Transverse colon (tissue), 4 donors: ENCODE measurements at regions not wholly inside any gene's neighbourhood (a gene's known extent, or its start where the extent isn't known, plus 50 kb on each side); places are given as distances from the start of the nearest gene placed in this dataset.

Experiments used
- DNase-seq: peaks from one replicate; pipeline ENCODE4 v3.0.0-alpha.2; 2019
- H3K27ac ChIP-seq, 4 donors: fragments of 200-600 bp; sonication (generic); 2 replicates each; pipeline ENCODE4 v1.5.1; 2016 to 2018; ENCODE audit warnings: inconsistent platforms in 4 of 4
- H3K27me3 ChIP-seq: fragments of 200-600 bp; sonication (generic); 2 replicates; pipeline ENCODE4 v1.5.1; 2017; ENCODE audit warnings: inconsistent platforms
- H3K36me3 ChIP-seq, 4 donors: fragments of 200-600 bp; sonication (generic); 2 replicates each; pipeline ENCODE4 v1.5.1; 2017 to 2019; ENCODE audit warnings: inconsistent platforms in 4 of 4
- H3K4me1 ChIP-seq, 4 donors: fragments of 200-600 bp; sonication (generic); 2 replicates each; pipeline ENCODE4 v1.5.1; 2017 to 2020; ENCODE audit warnings: inconsistent platforms in 4 of 4
- H3K4me3 ChIP-seq, 4 donors: fragments of 200-600 bp; sonication (generic); 1 replicate in 1 of 4; 2 replicates in 3 of 4; pipeline versions ENCODE4 v1.5.1 to v1.6.1; 2017 to 2019; ENCODE audit warnings: inconsistent platforms in 4 of 4
- H3K9me3 ChIP-seq, 2 donors: fragments of 200-600 bp; sonication (generic); 2 replicates each; pipeline ENCODE4 v1.5.1; 2017 to 2019; ENCODE audit warnings: inconsistent platforms in 2 of 2
- CTCF ChIP-seq, 5 experiments: fragments of 200-600 bp in 3 of 5; fragments of 450-650 bp in 2 of 5; sonication (generic) in 3 of 5; IDR thresholded peaks; 1 replicate in 2 of 5; 2 replicates in 3 of 5; pipeline ENCODE4 v1.5.1; 2016 to 2017; ENCODE audit warnings: antibody characterized with exemption in 5 of 5, inconsistent platforms in 3 of 5, mild to moderate bottlenecking in 2 of 5, moderate library complexity in 1 of 5
- EP300 ChIP-seq: sonication (generic); formaldehyde crosslinking; IDR thresholded peaks from one replicate; pipeline ENCODE4 v1.6.1; 2017; ENCODE audit warnings: antibody characterized with exemption, low read depth
- POLR2A ChIP-seq: fragments of 450-650 bp; IDR thresholded peaks from one replicate; pipeline ENCODE4 v1.6.1; 2016; ENCODE audit warnings: antibody characterized with exemption, mild to moderate bottlenecking, moderate library complexity
- POLR2AphosphoS5 ChIP-seq, 3 donors: sonication (generic); formaldehyde crosslinking; IDR thresholded peaks; one replicate each; pipeline ENCODE4 v1.6.1; 2016; ENCODE audit warnings: antibody characterized with exemption in 3 of 3
- WGBS, 2 donors: methylation state at CpG; one replicate each; pipeline ENCODE4 v1.1.5; 2018; ENCODE audit warnings: low coverage in 1 of 2; 5-methylcytosine and 5-hydroxymethylcytosine counted together
- in situ Hi-C, 4 donors: fragments of 200-750 bp; cut with MboI; loops; one replicate each; pipeline versions ENCODE4 v1.15.0 to v1.15.1; 2017; ENCODE audit warnings: low sequenced_read_pairs in 3 of 4, low pct_ligation_motif_present in 1 of 4, low pct_unique_long_range_greater_than_20kb in 1 of 4
- intact Hi-C: fragments of 100-400 bp; cut with DNase I; formaldehyde crosslinking; loops from one replicate; pipeline ENCODE4 v1.15.1; 2023; ENCODE audit warnings: low total_unique reads

GRCh38 chr6:92181347-92181746 lies 1238.0 kb downstream of the EPHA7 start:
- 81% methylated on average over 4 of the region's 4 CpGs for WGBS, 2 donors
- Histone ChIP-seq H3K9me3 (no peaks in the 10 kb centered on the region), H3K27me3 (no peaks in the 10 kb centered on the region), H3K36me3 (no peaks in the 10 kb centered on the region), H3K4me3 (no peak overlapping the region), H3K27ac (no peak overlapping the region), H3K4me1 (no peaks in the 10 kb centered on the region)
- in situ Hi-C loops, result no loop called here
- TF ChIP-seq POLR2A (no peak), EP300 (no peak), POLR2AphosphoS5 (IDR thresholded peaks at IDR 0.05) (no peak), CTCF (IDR thresholded peaks at IDR 0.05) (no peak)
- DNase-seq, result no peak
- intact Hi-C loops, result no loop called here

GRCh38 chr6:92180090-92180489 lies 1239.3 kb downstream of the EPHA7 start:
- no peak for TF ChIP-seq EP300
- no peak for TF ChIP-seq POLR2A
- no peak for TF ChIP-seq CTCF (IDR thresholded peaks at IDR 0.05)
- no peak for TF ChIP-seq POLR2AphosphoS5 (IDR thresholded peaks at IDR 0.05)
- Histone ChIP-seq H3K27me3 (no peaks in the 10 kb centered on the region), H3K4me1 (no peaks in the 10 kb centered on the region), H3K9me3 (no peaks in the 10 kb centered on the region), H3K27ac (no peak overlapping the region), H3K36me3 (no peaks in the 10 kb centered on the region), H3K4me3 (no peak overlapping the region)
- no peak for DNase-seq
- WGBS, 2 donors, result 89 to 90% methylated on average over 2 of the region's 2 CpGs
- intact Hi-C loops (no loop called here), in situ Hi-C loops (no loop called here)

DNA sequence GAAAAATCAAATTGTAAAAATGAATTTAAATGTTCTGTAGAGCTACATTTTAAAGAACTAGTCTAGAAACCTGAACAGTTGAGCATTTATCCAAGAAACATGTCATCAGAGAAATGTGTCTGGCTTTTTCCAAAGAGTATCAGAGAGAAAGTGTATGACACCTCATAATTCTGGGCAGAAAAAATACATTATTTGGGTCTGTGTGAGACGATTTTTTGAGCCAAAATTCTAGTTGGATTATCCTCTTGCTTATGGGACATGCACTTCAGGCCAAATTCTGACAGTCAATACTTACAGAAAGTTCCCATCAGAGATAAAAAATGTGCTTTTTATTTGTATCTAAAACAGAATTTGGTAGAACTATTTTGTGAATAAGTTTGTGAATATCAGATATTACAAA lies 1242.7 kb downstream of the EPHA7 start:
- Histone ChIP-seq H3K9me3 (no peaks in the 10 kb centered on the region), H3K27me3 (no peaks in the 10 kb centered on the region), H3K4me3 (no peak overlapping the region), H3K36me3 (no peaks in the 10 kb centered on the region), H3K4me1 (no peaks in the 10 kb centered on the region), H3K27ac (no peak overlapping the region)
- in situ Hi-C loops (no loop called here), intact Hi-C loops (no loop called here)
- 22 to 38% methylated on average over 1 of the region's 1 CpG for WGBS, 2 donors
- TF ChIP-seq POLR2AphosphoS5 (IDR thresholded peaks at IDR 0.05), result no peak
- TF ChIP-seq EP300, result no peak
- TF ChIP-seq CTCF (IDR thresholded peaks at IDR 0.05), result no peak
- TF ChIP-seq POLR2A, result no peak
- no peak for DNase-seq

- Histone ChIP-seq H3K9me3 (no peaks in the 10 kb centered on the region), H3K27ac (no peak overlapping the region), H3K4me3 (no peak overlapping the region), H3K27me3 (no peaks in the 10 kb centered on the region), H3K36me3 (no peaks in the 10 kb centered on the region), H3K4me1 (no peaks in the 10 kb centered on the region)
- in situ Hi-C loops, result no loop called here
- 41% methylated on average over 6 of the region's 6 CpGs; no CpG with 5 or more reads in 1 of the 2 donors for WGBS, 2 donors
- intact Hi-C loops, result no loop called here
- no peak for DNase-seq
- no peak for TF ChIP-seq POLR2AphosphoS5 (IDR thresholded peaks at IDR 0.05)
- TF ChIP-seq POLR2A, result no peak
These were observed 1244.8 kb downstream of the EPHA7 start for GRCh38 chr6:92174398-92175073.

DNA sequence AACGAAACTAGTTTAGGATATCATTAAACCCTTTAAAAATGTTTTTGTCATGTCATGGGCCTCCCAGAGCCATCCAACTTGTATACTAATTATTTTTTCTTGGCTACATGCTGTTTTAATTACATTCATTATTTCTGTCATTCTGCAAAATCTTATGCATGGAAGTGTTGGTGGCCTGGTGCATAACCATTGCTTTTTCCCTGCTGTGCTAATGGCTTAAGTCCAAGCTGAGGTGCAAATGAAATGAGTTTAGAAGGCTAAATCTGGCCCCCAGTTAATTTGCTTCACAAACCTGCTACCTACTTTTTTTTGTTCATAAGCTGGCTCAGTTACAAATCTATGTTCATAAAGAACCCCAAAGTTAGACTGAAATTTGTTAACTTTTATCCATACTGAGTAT lies 1249.9 kb downstream of the EPHA7 start:
- DNase-seq, result no peak
- TF ChIP-seq CTCF (IDR thresholded peaks at IDR 0.05) (no peak), POLR2AphosphoS5 (IDR thresholded peaks at IDR 0.05) (no peak), EP300 (no peak), POLR2A (no peak)
- in situ Hi-C loops (no loop called here), intact Hi-C loops (no loop called here)
- H3K36me3 ChIP-seq, result no peaks in the 10 kb centered on the region
- WGBS, 2 donors, result 61 to 71% methylated on average over 1 of the region's 1 CpG
- H3K9me3 ChIP-seq, result peaks cover 0 to 3% of the 10 kb centered on the region in 2 donors
- no peak overlapping the region for H3K4me3 ChIP-seq
- H3K4me1 ChIP-seq, result no peaks in the 10 kb centered on the region
- no peaks in the 10 kb centered on the region for H3K27me3 ChIP-seq
- no peak overlapping the region for H3K27ac ChIP-seq
